HL-60 (cell line): ENCODE measurements at regions not wholly inside any gene's neighbourhood (a gene's known extent, or its start where the extent isn't known, plus 50 kb on each side); places are given as distances from the start of the nearest gene placed in this dataset.

Experiments
- CTCF ChIP-seq: IDR thresholded peaks from one replicate; pipeline ENCODE4 v1.5.1; 2011; ENCODE audit warnings: low read length, control low read depth, inconsistent platforms; ENCODE audit not compliant: insufficient read depth
- GABPA ChIP-seq: IDR thresholded peaks from 2 replicates; pipeline ENCODE4 v1.6.1; 2012; ENCODE audit warnings: low read depth
- POLR2AphosphoS5 ChIP-seq: IDR thresholded peaks from 2 replicates; pipeline ENCODE4 v1.6.1; 2012; ENCODE audit warnings: low read depth

GRCh38 chr20:52840041-52840440 lies 132.1 kb upstream of the TSHZ2 start:
- no peak for TF ChIP-seq CTCF
- no peak for TF ChIP-seq GABPA
- no peak for TF ChIP-seq POLR2AphosphoS5
